AG09309 (cell line): ENCODE measurements at regions not wholly inside any gene's neighbourhood (a gene's known extent, or its start where the extent isn't known, plus 50 kb on each side); places are given as distances from the start of the nearest gene placed in this dataset.
"Not testable (repeated sequence)": the region's sequence is repeated elsewhere in the genome, so short reads cannot be mapped to it uniquely, and the experiment has no call there.

Source experiments
- DNase-seq: peaks from one replicate; pipeline ENCODE4 v3.0.0-alpha.2; 2010; ENCODE audit warnings: low read depth
- H3K4me3 ChIP-seq: 2 replicates; pipeline ENCODE4 v1.5.1; 2011; ENCODE audit warnings: mild to moderate bottlenecking, low read depth, low read length, moderate library complexity; ENCODE audit not compliant: control insufficient read depth
- TF ChIP-seq, protein P1 (sequence below): IDR thresholded peaks from 2 replicates; pipeline ENCODE4 v1.5.1; 2011; ENCODE audit warnings: mild to moderate bottlenecking, low read depth, low read length, inconsistent platforms; ENCODE audit not compliant: insufficient read depth, control insufficient read depth; ENCODE audit errors: missing control alignments

DNA sequence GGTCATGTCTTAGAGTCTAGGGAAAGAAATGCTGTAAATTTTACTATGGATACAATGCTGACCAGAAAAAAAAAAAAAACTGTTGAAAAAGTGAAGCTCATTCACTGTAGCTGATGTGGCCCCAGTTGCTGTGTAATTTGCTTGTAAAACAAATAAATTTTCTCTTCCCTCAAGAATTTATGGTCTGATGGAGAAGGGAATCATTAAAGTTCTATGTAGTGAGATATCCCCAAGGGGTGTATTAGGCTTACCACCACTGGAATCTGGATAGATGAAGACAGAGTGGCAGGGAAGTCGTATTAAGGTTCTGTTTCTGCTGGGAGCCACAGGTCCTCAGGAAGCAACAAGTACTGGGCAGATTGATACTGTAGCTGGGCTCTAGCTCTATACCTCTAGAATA lies 860.0 kb downstream of the LTN1 start:
- TF ChIP-seq, protein P1, sequence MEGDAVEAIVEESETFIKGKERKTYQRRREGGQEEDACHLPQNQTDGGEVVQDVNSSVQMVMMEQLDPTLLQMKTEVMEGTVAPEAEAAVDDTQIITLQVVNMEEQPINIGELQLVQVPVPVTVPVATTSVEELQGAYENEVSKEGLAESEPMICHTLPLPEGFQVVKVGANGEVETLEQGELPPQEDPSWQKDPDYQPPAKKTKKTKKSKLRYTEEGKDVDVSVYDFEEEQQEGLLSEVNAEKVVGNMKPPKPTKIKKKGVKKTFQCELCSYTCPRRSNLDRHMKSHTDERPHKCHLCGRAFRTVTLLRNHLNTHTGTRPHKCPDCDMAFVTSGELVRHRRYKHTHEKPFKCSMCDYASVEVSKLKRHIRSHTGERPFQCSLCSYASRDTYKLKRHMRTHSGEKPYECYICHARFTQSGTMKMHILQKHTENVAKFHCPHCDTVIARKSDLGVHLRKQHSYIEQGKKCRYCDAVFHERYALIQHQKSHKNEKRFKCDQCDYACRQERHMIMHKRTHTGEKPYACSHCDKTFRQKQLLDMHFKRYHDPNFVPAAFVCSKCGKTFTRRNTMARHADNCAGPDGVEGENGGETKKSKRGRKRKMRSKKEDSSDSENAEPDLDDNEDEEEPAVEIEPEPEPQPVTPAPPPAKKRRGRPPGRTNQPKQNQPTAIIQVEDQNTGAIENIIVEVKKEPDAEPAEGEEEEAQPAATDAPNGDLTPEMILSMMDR, result no peak
- DNase-seq, result peak; percentile 62
- H3K4me3 ChIP-seq, result no peak overlapping the region

- no peak overlapping the region for H3K4me3 ChIP-seq
- no peak for DNase-seq
- TF ChIP-seq, protein P1, result no peak
Observed at GRCh38 chr21:28127175-28127785, 865.4 kb downstream of the LTN1 start.

DNA sequence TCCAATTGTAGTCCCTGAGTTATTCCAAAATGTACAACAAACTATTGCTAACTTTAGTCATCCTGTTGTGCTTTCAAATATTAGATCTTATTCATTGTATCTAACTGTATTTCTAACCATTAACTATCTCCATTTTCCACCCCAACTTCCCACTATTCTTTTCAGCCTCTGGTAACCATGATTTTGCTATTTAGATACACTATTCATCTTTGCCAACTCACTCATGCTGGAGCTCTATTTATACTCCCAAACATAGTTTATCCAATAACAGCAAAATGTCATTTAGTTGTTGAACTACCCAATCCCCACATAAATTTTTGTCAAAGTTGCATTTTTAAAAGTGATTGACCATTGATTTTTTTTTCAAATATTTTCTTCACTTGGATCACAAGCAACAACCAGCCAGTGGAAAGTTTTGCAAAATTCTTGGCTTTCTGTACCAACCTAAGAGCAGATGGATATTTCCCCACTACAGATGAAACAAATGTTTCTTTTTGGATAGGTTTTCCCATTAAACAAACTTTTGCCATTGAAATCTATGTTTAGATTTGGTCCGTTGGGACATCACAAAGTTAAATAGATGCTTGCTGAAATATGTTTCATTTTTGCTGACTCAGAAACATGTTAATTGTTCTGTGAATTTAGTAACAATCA lies 866.0 kb downstream of the LTN1 start:
- no peak for DNase-seq
- TF ChIP-seq, protein P1, result no peak
- H3K4me3 ChIP-seq, result no peak overlapping the region

DNA sequence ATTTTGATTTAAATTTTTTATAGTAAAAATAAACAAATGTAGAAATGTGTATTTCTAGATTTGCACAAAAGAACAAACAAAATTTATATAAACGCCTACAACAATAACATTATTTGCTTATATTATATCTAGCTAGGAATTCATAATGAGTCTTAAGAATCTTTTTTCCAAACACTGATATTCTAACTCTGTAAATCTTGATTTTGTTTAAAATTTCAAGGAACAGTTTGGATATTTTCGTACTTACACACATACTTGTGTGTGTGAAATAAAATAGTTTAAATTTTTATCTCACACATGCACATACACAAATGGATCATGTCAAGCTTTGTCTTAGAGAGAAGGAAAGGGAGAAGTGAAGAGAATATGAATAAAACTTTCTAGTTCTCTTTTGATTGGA lies 868.1 kb downstream of the LTN1 start:
- no peak for DNase-seq
- H3K4me3 ChIP-seq, result no peak overlapping the region
- TF ChIP-seq, protein P1, result no peak

- no peak for DNase-seq
- H3K4me3 ChIP-seq, result no peak overlapping the region
- TF ChIP-seq, protein P1, result no peak
Observed at GRCh38 chr21:28118570-28118969, 874.1 kb downstream of the LTN1 start.

- not testable (repeated sequence) for DNase-seq
Observed at GRCh38 chr21:28114986-28115385, 877.7 kb downstream of the LTN1 start.

DNA sequence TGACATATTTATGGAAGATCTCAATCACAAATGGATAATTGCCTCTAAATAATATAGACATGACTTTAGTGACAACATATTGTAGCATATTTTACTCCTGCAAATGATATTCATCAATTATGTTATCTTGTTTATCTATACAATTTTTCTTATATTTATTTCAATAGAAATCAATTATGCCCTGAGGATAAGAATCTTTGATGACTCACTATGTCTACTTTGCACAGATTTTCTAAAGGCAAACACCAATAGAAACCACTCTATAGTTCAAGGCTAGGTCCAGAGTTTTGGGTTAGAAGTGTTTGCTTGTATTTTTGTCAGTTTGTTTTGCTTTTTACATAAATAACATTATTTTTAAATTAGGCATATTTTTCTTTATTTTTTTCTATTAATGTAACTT lies 879.0 kb downstream of the LTN1 start:
- no peak for DNase-seq
- no peak overlapping the region for H3K4me3 ChIP-seq
- TF ChIP-seq, protein P1, result no peak

More at GRCh38 chr21:28114986-28115385, 877.7 kb downstream of the LTN1 start:
- not testable (repeated sequence) for H3K4me3 ChIP-seq
